ENCODE measurements at regions not wholly inside any gene's neighbourhood (a gene's known extent, or its start where the extent isn't known, plus 50 kb on each side); places are given as distances from the start of the nearest gene placed in this dataset.

DNA sequence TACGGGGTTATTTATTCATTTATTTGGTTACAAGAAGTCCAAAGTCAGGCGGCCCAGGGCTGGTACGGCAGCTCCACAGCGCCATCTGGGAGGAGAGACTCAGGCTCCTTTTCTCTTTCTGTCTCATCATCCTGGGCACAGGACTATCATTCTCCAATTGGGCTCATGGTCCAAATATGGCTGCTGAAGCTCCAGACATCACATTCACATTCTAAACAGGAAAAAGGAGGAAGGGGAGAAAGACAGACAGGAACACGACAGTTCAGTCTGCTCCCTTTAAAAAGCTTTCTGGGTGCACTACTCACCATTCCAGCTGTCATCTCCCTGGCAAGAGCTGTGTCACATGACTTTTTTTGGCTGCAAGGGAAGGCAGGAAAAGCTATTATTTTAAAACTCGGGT lies 74.4 kb upstream of the PDZD8 start:
- TF ChIP-seq CSDC2 (CRISPR knock-in tag; IDR thresholded peaks at IDR 0.05): no peak
- no peak for TF ChIP-seq ZFP3 (CRISPR knock-in tag; IDR thresholded peaks at IDR 0.05)
- TF ChIP-seq ZFP30 (CRISPR knock-in tag; IDR thresholded peaks at IDR 0.05): no peak
